SKM-1 treated with dmso at 0.1 percent for 144 hours (cell line): ENCODE measurements at regions not wholly inside any gene's neighbourhood (a gene's known extent, or its start where the extent isn't known, plus 50 kb on each side); places are given as distances from the start of the nearest gene placed in this dataset.
"Not testable (repeated sequence)": the region's sequence is repeated elsewhere in the genome, so short reads cannot be mapped to it uniquely, and the experiment has no call there.

Experiments used
- DNase-seq: peaks from one replicate; lab custom pipeline; 2025; ENCODE audit not compliant: unreplicated experiment; lab: John Stamatoyannopoulos, UW

DNA sequence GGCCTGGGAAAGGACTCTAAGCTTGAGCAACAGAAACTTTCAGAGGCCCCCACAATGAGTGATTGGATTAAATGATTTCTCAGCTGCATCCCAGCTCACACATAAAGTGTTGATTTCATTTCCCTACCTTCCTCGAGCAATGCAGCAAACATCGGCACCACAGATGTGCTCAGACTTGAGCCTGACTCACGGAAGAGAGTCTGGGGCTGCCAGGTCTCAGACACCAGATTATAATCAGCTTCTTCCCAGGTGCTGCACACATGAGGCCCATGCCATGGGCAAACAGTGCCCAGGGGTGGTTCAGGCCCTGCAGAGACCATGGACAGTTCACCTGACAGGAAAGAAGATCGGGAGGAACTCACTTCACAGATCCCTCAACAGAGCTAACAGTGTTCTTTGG lies 226.6 kb upstream of the TENM4 start:
- no peak for DNase-seq

DNA sequence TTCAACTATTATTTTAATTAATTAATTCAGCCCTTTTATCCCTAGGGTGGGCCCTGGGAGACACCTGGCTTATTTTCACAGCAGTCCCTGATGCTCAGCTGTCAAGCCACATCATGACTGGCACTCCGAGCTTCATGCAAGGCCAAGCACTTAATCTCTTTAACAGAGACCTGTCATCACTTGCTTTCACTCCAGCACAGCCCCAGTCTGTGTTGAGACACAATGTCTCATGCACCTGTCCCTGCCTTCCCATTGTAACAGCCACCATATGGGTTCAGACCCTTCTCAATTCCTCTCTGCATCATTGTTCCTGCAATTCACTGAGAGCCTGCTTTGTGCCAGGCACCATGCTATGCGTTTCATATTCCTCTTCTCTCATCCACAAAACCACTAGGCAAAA lies 222.2 kb upstream of the TENM4 start:
- no peak for DNase-seq

DNA sequence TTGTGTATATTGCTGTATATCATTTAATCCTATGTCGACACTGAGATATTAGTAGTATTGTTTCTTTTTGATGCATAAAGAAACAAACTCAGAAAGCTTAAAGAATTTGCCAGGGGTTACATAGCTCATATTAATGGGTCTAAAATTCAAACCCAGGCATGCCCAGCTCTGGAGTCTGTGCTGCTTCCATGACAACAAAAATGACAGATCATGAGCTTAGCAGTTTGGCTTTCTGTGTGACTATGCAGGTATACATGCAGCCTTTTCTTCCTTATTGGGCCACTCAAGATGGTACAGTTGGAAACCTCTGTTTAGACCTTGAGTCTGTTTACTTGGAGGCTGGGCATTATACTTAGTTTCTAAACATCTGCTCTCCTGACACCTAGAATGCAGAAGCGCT lies 220.5 kb upstream of the TENM4 start:
- DNase-seq: no peak

DNA sequence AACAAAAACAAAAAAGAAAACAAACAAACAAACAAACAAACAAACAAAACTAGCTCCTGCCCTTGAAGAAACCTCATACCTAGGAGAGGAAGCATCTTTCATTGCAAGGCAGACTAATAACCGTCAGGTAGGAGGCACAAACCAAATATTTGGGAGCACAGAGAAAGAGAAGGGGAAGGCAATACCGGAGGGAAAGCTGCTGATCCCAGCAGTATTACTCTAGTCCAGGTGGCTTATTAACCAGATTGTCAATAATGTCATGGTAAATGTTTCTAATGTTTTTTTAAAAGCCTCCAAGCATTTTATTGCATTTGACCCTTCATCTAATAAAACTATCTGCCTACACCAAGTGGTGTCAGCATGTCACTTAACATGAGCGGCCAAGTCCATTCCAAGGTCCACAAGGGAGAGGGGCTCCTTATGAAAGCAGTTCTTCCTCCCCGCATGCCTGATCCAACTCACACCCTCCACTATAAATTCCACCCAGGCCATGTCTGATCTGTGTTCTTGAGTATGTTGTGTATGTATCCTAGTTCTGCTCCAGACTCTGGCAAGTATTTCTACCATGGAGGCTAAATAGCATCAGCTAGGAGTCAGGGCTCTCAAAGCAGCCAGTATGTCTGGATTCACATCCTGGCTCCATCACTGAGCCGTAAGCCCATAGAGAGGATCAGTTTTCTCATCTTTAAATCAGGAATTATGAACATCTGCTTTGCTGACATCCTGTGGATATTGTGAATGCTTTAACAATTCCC lies 208.1 kb upstream of the TENM4 start:
- no peak for DNase-seq

DNA sequence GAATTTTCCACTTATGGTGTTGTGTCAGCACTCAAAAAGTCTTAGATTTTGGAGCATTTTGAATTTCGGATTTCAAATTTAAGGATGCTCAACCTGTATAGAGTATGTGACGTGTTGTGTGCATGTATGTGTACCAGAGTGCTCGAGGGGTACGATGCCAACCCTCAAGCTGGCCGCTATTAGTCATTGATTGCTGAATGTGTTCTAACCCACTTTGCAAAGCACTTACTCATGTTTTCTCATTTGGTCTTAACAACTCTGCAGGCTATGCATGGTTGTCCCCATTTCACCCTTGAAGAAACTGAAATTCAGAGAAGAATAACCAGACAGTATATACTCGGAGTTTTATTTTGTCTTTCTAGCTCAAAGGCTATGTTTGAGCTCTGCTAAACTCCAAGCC lies 196.4 kb upstream of the TENM4 start:
- no peak for DNase-seq

DNA sequence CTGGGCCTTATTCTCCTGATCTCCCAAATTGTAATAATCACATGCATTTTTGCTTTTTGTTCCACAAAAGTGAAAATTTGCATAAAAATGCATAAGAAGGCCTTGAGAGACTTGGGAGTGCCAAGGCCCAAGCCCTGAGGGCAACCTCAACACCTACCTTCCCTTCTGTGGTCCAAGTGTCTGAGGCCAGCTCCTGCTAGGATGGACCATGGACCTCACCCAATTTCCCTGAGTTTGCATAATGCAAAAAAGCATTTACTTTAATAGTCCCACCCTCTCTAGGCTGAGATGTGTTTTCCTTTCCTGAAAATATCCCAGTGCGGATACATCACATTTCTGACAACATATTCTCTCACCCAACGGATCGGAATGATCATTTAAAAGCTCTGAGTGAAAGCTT lies 194.1 kb upstream of the TENM4 start:
- DNase-seq: no peak

DNA sequence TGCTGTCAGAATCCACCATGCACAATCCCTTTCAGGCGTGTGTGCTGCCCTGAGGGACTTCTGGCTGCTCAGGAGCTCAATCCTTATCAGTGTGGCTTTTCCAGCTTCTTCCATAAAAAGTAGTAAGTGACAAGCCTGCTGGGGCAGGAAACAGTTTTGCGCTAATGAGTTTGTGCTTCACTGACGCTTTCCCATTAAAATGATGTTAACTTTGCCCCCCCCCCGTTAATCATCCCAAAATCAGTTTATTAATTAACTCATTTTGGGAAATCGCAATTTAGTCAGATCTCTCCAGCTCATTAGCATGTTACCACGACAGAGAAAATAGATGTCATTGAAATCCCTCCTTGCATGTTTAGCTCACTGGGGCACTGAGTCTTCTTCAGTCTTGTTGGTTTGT lies 186.5 kb upstream of the TENM4 start:
- DNase-seq: no peak

DNA sequence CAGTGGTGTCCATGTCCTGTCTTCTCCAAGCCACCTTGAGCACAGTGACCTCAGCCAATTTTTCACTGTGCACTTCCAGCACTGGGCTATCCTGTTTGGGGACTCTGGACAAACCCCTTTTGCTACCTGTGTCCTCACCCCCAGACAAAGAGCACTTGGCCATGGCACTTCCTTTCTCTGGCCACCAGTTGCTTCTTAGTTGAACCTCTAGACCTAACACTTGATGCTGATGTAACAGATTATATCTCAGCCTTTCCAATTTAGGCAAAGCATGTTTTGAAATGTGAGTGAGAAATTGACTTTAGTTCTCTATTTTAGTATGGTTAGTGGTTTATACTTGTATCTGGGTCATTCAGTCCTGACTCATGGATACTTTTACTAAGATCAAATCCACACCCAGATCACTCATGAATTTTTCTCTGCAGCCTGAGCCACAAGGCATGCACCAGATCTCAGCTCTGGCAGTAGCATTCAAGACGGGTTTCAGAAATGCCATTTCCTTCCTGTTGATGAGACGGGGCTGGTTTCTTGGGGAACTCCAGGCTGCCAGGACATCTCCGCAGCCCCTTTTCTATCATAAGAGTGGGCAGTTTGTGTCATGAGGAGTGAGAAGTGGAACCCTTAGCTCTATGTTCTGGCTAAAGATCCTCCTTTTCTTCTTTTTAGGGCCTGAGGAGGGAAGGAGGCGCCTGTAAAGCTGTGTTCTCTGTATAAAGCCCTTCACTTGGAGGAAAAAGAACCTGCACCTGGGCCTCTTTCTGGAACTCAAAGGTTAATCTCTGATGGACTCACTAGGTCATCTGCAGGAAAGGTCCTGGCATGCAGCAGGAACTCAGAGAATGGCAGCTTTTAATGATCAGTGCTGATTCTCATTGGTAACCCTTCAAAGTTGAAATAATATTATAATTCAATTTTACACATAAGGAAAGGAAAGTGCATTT lies 185.6 kb upstream of the TENM4 start:
- DNase-seq: peak; percentile 27

DNA sequence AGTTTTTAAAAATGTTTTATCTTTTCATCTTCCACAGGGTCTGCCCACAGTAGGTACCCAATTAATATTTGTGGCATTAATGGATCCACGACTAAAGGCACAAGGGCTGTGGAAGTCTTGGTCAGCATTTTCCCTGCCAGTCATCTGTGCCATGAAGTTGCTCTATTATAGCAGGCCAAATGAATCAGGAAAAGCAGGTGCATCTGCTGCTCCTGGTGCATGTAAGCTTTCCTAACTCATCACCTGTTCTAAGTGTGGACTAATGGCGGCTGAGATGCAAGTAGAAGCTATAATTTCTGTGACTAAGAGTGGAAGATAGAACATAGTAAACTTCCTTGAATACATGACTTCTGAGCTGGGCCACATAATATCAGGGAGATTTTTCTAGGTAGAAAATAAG lies 182.5 kb upstream of the TENM4 start:
- DNase-seq: no peak

DNA sequence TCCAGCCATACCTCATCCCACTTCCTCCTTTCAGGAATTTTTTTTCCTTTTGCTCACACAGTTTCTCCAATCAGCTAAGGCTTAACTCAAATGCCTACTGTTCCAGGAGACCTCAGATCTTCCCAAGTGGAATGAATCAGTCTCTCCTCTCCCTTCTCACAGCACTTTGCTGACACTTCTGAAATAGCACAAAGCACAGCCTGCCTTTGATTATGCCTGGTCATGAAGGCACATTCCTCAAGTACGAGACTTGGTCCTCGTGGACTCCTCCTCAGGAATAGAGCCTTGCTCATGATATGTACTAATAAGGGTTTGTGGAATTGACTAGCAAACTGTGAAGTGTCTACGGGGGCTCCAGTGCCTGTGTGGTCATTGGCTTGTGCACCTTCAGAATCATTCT lies 176.7 kb upstream of the TENM4 start:
- no peak for DNase-seq

DNA sequence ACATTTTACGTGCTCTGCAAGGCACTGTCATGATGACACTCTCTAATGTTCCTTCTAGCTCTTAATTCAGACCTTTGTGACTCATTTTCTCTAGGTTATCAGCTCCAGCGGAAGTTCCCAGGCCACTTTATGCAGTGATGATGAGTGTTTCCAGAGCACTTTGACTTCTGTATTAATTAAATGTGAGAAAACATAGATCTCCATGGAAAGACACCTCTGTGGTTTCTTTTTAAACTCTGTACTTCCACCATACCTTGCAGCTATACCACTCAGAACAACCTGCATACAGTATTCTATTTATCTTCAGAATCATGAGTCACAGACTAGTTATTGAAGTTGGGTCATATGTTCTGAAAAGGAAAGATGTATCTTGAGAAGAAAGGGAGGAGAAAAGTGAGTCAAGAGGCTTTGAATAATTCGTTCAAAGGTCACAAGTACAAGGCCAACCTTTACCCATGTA lies 175.6 kb upstream of the TENM4 start:
- no peak for DNase-seq

DNA sequence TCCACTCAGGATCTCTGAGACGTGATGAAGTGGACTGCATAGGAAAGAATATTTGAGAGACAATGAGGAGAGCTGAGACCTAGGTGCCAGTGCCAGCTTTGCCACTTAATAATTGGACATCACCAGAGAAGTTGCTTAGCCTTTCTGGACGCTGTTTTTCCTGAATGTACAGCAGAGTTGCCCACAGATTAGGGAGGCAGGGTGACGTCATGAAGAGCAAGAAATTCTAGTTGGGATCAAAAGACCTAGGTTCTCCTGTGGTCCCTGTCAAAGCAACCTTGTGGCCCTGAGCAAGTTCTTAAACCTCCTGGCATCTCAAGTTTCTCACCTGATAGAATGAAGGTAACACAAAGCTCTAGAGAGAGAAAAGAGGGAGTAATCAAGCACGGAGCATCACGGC lies 174.6 kb upstream of the TENM4 start:
- DNase-seq: no peak

DNA sequence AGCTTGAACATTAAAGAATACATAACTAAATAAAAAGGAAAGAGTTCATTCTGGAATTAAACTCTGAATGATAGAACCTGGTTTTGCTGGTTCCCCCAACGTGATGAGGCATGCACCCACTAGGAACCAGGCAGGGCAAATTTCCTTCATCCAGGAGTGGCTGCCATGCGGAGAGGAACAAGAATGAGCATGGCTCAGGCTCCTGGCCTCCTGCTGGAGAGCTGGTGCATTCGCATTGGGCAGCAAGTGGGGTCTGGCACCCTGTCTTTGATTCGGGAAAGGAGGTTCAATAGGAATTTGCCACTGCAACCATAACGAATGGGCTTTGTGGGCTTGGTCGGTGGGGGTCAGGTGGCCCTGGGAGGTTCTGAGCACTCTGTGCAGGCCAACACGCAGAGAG lies 169.8 kb upstream of the TENM4 start:
- DNase-seq: no peak

DNA sequence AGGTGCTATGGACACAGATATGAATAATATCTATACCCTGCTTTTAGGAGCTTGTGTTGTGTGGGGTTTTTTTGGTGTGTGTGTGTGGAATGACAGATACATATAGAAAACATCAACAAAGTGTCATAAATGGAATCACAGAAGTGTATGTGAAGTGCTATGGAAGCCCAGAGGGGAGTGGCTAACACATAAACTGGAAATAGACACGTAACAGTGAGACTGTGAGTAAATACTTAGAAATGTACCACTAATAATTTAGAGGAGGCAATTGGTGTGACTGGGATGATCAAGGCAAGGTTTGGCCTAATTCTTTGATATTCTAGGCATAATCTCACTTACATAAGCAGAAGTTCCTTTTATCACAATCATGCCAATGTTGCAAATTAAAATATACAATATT lies 169.3 kb upstream of the TENM4 start:
- DNase-seq: no peak

DNA sequence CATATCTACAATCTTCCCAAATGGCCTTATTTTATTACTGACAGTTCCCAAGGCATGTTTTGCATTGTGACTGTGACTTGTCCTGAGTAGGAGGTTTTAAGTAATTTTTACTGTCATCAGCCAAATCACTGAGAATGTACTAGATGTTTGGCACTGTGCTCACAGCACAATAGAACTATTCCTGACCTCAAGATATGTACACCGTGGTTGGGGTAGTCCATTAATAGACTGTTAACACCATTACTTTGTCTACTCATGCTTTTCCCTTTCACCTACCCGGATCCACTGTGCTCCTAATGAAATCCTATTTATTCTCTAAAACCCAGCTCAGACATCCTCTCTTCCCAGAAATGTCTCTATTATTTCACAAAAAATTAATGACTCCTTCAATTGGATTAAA lies 168.7 kb upstream of the TENM4 start:
- no peak for DNase-seq

DNA sequence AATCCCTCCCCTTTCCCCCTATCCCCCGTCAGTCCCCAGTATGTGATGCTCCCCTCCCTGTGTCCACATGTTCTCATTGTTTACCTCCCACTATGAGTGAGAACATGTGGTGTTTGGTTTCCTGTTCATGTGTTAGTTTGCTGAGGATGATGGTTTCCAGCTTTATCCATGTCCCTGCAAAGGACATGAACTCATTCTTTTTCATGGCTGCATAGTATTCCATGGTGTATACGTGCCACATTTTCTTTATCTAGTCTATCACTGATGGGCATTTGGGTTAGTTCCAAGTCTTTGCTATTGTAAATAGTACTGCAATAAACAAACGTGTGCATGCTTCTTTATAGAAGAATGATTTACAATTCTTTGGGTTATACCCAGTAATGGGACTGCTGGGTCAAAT lies 165.6 kb upstream of the TENM4 start:
- DNase-seq: not testable (repeated sequence)

DNA sequence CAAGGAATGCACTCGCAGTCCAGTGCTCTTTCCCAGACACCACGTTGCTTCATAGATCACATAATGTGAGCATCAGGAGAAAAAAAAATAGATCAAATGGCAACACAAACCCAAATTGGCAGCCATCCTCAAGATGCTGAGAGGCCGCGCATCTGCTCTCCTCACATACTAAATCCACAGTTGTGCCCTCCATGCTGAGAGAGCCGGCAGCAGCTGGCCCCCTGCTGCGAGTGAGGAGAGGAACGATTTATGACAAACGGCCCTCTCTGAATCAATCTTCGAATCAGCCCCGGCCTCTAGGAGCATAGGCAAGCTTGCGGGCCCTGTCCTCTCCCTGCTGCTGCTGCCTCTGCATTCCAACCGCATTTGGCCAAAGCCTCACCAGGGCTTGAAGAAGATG lies 159.9 kb upstream of the TENM4 start:
- DNase-seq: no peak

DNA sequence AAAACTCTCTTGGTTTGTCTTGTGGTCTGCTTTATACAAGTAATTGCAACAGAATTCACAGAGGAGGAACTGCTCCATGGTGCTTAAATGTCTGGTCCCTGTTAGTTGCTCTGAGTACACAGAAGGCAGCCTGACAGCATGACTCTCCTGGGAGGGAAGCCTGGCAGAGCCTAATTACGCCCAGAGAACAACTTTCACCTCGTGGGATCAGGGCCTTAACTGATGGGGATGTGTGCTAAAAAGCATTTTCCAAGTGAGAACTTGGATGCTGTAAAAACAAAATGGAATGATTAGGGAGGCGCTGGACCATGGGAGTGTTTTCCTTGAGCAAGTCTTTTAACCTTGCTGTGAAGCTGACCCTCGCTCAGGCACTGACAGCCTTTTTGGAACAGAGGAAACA lies 154.0 kb upstream of the TENM4 start:
- DNase-seq: peak; percentile 6

DNA sequence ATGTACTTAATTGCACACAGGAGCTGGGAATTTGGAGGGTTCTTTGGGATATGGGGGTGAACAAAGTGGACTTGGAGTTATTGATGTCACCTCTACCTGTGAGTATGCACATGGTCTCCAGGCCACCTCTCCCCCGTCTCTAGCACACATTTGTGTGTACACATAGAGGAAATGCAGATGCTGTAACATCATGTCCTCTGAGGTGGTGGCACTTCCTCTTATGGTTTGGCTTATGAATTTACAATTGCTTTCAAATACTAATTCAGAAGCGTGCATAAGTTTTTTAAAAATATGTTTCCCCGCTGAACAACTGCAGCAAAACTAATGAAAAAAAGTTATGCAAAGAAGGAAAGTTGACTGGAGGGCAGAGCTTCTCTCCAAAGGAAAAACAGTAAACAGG lies 152.0 kb upstream of the TENM4 start:
- no peak for DNase-seq

DNA sequence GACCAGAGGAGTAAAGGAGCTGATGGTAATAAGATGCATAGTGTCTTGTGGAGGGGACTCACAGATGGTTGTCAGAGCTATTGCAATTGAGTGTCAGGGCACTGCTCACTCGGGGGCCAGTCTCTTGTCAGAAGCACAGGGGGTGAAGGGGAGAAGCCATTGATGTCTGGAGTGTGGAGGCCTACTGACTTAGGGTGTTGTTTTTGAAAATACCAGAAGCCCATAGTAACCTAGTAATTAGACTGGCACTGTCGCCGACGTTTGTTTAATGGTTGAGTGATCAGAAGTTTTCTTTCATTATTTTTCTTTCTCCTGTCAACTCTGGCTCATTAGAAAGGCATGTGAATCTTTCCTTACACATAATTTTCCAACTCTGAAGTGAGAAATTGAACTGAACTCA lies 151.6 kb upstream of the TENM4 start:
- DNase-seq: no peak

DNA sequence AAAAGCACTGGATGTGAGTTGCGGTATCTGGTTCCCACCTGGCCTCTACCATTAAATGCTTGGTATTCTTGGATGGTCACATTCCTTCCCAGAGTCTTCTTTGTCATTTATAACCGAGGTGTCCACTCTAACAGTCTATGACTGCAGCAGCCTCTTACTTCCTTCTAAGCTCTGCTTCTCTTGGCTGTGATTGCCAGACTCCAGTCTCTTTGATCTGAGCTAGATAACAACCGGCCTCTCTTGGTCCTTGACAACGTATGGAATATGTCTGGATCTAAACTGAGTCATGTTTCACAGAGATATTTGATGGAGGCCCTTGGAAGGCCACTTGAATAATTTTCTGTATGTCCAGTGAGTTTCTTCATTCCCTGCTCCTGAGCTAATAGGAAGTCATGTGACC lies 141.6 kb upstream of the TENM4 start:
- no peak for DNase-seq

DNA sequence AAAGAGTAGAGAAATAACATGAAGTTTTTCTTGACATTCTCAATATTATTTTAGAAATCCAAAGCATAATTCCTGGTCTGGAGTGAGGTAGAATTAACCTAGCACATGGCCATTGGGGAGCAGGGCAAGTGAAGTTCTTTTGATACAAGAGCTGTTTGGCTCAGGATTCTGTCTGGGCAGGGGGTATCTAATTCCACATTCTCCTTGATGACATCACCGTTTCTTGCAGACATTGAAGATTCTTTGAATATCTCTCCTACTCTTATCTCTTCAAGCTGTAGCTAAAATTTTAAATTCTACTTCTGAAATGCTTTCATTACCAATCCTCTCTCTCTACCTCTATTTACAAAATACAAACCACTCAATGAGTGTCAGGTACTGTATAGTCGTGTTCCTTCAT lies 138.2 kb upstream of the TENM4 start:
- DNase-seq: no peak
